Gastrocnemius medialis (tissue), 4 donors: ENCODE measurements at regions not wholly inside any gene's neighbourhood (a gene's known extent, or its start where the extent isn't known, plus 50 kb on each side); places are given as distances from the start of the nearest gene placed in this dataset.

Experiments used
- POLR2A ChIP-seq, 2 donors: fragments of 450-650 bp; IDR thresholded peaks; one replicate each; pipeline ENCODE4 v1.6.1; 2017; ENCODE audit warnings: antibody characterized with exemption in 2 of 2, mild to moderate bottlenecking in 2 of 2, moderate library complexity in 2 of 2
- TF ChIP-seq, protein P1 (sequence below), 5 experiments: fragments of 450-650 bp in 3 of 5; fragments of 200-600 bp in 2 of 5; sonication (generic) in 2 of 5; IDR thresholded peaks in 4 of 5; conservative IDR thresholded peaks in 1 of 5; 1 replicate in 4 of 5; 2 replicates in 1 of 5; pipeline ENCODE4 v1.5.1; 2016 to 2019; ENCODE audit warnings: antibody characterized with exemption in 5 of 5, mild to moderate bottlenecking in 3 of 5, moderate library complexity in 3 of 5

GRCh38 chr15:94972314-94972713 is 741.0 kb downstream of the MCTP2 start:
- TF ChIP-seq, protein P1, sequence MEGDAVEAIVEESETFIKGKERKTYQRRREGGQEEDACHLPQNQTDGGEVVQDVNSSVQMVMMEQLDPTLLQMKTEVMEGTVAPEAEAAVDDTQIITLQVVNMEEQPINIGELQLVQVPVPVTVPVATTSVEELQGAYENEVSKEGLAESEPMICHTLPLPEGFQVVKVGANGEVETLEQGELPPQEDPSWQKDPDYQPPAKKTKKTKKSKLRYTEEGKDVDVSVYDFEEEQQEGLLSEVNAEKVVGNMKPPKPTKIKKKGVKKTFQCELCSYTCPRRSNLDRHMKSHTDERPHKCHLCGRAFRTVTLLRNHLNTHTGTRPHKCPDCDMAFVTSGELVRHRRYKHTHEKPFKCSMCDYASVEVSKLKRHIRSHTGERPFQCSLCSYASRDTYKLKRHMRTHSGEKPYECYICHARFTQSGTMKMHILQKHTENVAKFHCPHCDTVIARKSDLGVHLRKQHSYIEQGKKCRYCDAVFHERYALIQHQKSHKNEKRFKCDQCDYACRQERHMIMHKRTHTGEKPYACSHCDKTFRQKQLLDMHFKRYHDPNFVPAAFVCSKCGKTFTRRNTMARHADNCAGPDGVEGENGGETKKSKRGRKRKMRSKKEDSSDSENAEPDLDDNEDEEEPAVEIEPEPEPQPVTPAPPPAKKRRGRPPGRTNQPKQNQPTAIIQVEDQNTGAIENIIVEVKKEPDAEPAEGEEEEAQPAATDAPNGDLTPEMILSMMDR (IDR thresholded peaks at IDR 0.05 in 4 of 5, conservative IDR thresholded peaks at IDR 0.05 in 1 of 5): no peak
- no peak for TF ChIP-seq POLR2A (IDR thresholded peaks at IDR 0.05)
